ENCODE measurements at regions not wholly inside any gene's neighbourhood (a gene's known extent, or its start where the extent isn't known, plus 50 kb on each side); places are given as distances from the start of the nearest gene placed in this dataset.

GRCh38 chr2:19846567-19846966, 55.2 kb downstream of the TTC32 start:
- DNase-seq = no peak

- no peak for DNase-seq
These were observed 55.8 kb downstream of the TTC32 start for GRCh38 chr2:19846030-19846429.

DNA sequence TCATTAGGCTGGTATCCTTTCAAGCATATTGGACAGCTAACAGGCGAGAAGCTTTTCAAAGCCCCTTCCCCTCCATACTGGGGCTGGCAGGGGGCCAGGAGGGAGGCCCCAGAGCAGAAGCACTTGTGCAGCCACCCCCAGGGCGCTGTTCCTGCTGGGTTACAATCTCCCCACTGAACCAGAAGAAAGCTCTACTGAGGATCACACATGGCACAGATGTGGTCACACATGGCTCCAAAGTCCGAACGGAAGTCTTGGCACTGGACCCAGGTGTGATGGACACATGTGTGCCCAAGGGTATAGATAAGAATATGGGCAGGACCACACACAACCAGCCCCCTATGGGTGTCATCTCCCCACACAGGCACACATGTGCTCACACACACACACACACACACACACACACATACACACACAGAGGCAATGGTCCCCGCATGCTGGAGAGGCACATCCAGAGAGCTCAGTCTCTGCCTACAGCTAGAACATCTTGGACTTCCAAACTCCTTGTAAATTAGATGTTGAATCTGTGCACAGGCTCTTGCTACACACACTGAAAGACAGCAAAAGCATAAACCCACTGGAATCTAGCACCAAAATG, 56.4 kb downstream of the TTC32 start:
- DNase-seq = no peak

DNA sequence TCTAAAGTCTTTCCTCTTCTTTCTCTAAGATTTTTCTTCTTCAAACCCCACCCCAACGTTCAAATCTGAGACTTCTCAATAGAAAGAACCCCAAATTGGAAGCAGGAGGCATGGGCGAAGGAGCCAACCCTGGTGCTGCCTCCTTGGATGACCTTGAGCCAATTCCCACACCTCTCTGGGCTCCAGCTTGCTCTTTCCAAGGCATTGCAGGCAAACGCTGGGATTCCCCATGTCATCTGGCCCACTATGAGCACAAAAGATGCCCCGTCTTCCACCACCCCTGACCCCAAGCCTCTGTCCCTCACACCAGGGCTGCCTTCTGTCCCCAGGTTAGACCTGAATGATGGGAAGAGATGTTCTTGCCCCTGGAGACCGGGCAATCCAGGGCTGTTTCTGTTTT, 57.0 kb downstream of the TTC32 start:
- DNase-seq = no peak

DNA sequence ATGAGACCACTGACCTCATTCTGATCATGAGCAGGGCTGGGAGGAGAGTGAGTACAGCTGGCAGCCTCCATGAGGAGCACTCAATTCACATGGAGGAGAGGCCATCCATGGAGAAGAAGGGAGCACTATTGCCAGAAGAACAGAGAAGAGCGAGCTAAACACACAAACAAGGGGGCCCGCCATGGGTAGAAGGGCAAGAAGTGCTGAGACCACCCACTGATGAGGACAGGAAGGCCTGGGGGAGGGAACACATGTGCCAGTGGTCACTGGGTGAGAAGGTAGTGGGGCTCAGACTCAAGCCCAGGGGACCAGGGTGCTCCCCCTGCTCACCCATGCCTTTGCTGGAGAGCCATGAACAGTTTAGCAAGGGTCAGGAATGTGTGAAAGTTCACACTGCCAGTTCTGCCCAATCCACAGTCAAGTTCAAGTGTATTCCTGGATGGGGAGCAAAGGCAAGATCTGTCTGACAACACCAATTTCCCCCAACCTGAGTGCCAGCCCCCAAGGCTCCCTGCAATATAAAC, 57.7 kb downstream of the TTC32 start:
- DNase-seq = no peak

DNA sequence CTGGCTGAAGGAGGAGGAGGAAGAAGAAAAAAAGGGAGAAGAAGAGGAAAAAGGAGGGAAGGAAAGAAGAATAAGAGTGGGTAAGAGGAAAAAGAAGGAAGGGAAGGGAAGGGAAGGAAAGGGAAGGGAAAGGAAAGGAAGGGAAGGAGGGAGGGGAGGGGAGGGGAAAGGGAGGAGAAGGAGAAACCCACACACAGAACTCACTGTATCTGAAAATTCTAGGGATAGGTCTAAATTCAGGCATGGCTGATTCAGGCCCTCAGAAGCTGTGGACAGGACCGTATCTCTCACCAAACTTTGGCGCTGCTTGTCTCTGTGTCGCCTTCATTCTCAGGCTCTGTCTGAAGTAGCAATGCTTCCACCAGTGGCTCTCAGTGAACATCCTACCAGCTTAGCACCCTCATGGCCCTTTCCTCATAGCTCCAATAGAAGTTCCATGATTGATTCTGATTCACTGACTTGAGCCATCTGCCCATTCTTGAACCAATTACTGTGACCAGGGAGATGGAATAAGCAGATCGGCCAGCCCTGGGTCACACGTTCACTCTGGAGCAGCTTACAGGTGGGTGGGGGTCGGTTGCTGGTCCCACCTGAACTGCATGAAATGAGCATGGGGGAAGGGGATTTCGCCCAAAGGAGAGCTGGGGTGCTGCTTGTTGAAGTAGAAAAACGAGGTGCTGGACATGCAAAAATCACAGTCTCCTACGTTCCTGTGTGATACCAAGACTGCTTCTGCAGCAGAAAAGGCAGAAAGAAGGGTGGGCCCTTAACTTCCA, 59.7 kb downstream of the TTC32 start:
- no peak for DNase-seq

DNA sequence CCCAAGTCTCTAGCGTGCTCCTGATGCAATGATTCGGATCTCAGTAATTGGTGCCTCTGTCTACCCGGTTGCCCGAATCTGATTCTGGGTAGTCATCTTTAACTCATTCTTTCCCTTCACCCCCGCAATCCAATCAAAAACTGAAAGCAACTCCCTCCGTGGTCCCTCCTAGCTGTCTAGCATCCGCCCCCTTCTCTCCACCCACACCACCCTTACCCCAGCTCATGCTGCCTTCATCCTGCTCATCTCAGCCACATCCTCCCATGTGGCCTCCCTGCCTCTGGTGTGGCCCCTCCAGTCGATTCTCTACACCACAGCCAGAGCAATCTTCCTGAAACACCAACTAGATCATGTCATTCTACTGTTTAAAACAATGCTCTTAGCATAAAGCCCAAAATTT, 62.3 kb downstream of the TTC32 start:
- no peak for DNase-seq

GRCh38 chr2:19838616-19839015, 63.2 kb downstream of the TTC32 start:
- DNase-seq = peak; percentile 3

DNA sequence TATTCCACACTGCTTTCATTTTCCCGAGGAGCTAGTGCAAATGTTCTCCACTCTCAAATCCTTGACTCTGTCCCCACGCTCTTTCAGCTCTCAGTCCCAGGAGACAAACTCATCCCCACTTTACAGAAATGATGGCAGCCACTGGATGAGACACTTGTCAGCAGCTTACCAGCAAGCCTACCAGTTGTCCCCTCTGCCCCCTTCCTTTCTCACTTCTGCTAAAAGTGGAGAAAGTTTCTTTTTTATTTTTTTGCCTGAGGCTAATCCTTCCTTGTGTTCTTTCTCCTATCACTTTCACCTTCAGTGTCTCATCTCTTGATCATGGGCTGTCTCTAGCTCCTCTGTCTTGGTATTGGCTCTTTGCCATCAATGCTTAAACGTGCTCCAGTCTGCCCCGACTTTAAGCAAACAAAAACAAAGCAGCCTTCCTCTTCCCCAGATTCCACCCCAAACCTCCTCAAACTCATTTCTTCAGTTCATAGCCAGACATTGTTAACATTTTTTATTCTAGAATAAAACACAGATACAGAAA, 64.5 kb downstream of the TTC32 start:
- peak; percentile 1 for DNase-seq

- DNase-seq = no peak
These were observed 66.0 kb downstream of the TTC32 start for GRCh38 chr2:19835781-19836281.

DNA sequence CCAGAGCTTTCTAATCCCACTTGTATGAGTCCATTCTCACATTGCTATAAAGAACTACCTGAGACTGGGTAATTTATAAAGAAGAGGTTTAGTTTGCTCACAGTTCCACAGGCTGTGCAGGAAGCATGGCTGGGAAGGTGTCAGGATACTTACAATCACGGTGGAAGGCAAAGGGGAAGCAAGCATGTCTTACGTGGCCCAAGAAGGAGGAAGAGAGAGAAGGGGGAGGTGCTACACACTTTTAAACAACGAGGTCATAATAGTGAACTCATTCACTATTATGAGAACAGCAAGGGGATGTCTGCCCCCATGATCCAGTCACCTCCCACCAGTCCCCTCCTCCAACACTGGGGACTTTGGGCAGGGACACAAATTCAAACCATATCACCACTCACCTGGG, 67.8 kb downstream of the TTC32 start:
- DNase-seq = no peak

DNA sequence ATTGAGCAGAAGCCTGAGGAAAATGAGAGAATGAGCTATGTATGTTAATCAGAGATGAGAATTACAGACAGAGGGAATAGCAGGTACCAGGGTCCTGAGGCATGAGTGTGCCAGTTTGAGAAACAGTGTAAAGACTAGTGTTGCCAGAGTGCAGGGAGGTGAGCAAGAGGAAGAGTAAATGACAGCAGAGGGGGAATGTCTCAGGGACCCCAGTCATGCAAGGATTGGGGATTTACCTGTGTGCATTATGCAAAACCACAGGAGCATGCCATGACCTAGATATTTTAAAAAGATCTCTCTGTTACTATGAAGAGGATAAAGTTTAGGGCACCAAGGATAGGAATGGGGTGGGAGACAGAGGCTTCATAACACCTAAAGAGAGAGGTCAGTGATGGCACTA, 72.1 kb downstream of the TTC32 start:
- DNase-seq = no peak

- DNase-seq = no peak
These were observed 74.9 kb downstream of the TTC32 start for GRCh38 chr2:19826874-19827273.

- no peak for DNase-seq
These were observed 78.3 kb downstream of the TTC32 start for GRCh38 chr2:19823507-19823906.

GRCh38 chr2:19819097-19820065, 82.4 kb downstream of the TTC32 start:
- no peak for DNase-seq

DNA sequence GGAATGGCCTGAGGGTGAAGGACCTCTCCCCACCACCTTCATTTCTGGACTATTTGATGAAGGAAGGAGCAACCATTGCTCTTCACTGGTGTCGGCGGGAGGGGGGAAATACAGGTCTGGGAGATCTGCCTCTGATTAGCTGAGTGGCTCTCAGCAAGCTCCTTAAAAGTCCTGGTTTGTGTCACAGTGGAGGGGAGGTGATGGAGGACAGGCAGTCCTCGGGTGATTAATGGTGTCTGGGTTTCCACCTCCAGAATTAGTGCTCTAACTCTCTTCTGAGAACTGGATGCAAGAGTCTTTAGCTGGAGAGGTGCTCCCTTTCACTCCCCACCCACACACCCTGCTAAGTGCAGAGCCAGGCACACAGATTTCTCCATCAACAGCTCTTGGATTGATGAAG, 83.2 kb downstream of the TTC32 start:
- no peak for DNase-seq

DNA sequence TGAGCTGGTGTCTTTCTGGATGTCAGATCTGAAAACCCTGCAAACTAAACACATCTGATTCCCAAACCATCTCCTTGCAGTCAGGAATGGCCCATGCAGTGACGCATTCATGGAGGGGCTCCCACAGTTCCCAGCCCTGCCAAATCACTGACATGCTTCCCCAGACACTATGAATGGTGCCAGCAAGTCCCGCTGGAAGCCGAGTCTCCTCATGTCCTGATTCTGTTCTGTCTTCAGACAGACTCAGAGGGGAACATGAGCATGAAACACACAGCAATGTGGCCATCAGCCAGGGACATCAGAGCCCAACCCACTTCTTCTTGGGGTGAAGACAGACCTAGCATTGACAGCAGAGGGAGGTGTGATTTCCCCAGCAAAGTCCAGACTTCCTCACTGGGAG, 83.7 kb downstream of the TTC32 start:
- no peak for DNase-seq

GRCh38 chr2:19815746-19816145, 86.0 kb downstream of the TTC32 start:
- no peak for DNase-seq

- no peak for DNase-seq
These were observed 89.6 kb downstream of the TTC32 start for GRCh38 chr2:19812166-19812565.

GRCh38 chr2:19811186-19811585, 90.6 kb downstream of the TTC32 start:
- no peak for DNase-seq

DNA sequence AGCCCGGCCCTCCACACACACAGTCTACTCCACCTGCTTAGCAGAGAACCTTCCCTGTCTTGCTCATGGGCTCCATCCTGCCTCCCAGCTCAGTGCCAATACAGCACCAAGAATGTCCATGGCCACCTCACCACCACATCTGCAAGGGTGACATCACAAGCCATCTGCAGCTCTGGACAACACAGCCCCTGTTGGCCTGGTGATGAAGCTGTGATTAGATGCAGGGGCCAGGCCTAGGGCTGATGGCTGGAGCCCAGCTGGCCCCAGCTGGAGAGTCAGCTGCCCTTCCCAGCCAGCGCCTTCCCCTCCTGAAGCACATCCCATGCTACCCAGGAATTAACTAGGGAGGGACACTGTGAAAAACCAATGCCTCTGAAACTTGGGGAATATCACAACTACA, 91.1 kb downstream of the TTC32 start:
- DNase-seq = no peak

DNA sequence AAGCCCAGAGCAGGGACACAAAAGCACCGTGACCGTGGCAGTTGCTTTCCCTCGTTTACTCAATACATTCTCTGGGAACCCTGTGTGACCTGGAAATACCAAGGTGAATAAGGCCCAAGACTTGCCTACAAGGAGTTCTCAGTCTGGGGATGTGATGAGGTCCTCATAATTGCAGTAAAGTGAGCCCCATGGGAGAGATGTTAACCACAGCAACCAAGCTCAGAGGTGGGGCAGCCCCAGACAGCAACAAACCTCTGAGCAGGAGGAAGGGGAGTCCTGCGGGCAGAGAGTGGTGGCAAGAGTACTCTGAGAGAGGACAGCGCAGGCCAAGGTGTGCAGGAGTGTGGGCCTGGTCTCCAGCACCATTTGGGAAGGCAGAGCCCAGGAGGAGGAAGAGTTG, 91.6 kb downstream of the TTC32 start:
- no peak for DNase-seq

DNA sequence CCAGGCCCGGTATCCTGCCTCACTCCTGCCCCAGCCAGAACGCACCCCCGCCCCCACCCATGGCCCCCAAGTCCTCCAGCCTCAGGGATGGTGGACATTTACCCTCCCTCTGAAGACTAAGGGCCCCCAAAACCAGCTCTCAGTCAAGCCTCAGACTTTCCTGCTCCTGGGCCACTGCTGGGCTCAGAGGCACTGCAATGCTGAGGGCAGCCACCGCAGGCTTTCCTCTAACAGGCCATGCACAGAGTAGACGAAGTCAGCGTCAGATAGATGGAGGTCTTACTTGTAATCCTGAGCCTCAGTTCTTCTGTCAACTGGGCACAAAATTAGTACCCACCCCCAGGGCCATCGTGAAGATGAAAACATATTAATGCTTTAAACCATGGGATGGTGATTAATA, 92.6 kb downstream of the TTC32 start:
- DNase-seq = no peak
